Muscle of leg (tissue), 3 donors: ENCODE measurements at regions not wholly inside any gene's neighbourhood (a gene's known extent, or its start where the extent isn't known, plus 50 kb on each side); places are given as distances from the start of the nearest gene placed in this dataset.

ENCODE experiments used
- DNase-seq: peaks from one replicate; pipeline ENCODE4 v3.0.0; 2013
- H3K27ac ChIP-seq: one replicate; pipeline ENCODE4 v1.5.1; 2013; ENCODE audit warnings: mild to moderate bottlenecking, low read length, control low read depth
- H3K27me3 ChIP-seq: one replicate; pipeline ENCODE4 v1.6.1; 2013; ENCODE audit warnings: low read length; ENCODE audit not compliant: control insufficient read depth, insufficient read depth
- H3K36me3 ChIP-seq: one replicate; pipeline ENCODE4 v1.6.1; 2013; ENCODE audit warnings: low read length; ENCODE audit not compliant: control insufficient read depth, insufficient read depth
- H3K4me1 ChIP-seq: one replicate; pipeline ENCODE4 v1.6.1; 2013; ENCODE audit warnings: low read length; ENCODE audit not compliant: control insufficient read depth, insufficient read depth
- H3K4me3 ChIP-seq: one replicate; pipeline ENCODE4 v1.5.1; 2013; ENCODE audit warnings: low read length, control low read depth
- H3K9me3 ChIP-seq: replicated peaks from 2 replicates; pipeline ENCODE4 v1.6.1; 2013; ENCODE audit warnings: low read depth, low read length; ENCODE audit not compliant: control insufficient read depth
- WGBS: methylation state at CpG from one replicate; pipeline ENCODE4 v1.1.5; 2013; ENCODE audit warnings: missing lambda C conversion rate; ENCODE audit not compliant: insufficient coverage; 5-methylcytosine and 5-hydroxymethylcytosine counted together

DNA sequence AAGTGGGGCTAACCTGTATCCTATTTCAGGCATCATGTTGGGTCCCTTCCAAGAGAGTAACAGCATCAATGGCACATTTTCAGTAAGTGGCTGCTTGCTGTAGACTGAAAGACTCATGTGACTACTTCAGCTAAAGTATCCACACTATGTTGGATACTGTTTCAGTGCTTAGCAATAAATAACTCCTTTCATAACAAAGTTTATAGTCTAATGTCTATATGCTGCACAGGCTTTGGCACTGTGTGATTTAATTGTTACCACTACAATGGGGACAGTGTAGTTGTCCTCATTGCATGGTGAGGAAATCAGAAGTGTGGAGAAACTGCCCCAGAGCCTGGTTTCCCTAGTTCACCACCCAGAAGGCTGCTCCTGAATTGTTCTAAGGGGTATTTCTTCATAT, 318.0 kb upstream of the PTCHD4 start:
- Histone ChIP-seq H3K36me3 (no peaks in the 10 kb centered on the region), H3K9me3 (peaks cover 3% of the 10 kb centered on the region)
- no peak for DNase-seq

DNA sequence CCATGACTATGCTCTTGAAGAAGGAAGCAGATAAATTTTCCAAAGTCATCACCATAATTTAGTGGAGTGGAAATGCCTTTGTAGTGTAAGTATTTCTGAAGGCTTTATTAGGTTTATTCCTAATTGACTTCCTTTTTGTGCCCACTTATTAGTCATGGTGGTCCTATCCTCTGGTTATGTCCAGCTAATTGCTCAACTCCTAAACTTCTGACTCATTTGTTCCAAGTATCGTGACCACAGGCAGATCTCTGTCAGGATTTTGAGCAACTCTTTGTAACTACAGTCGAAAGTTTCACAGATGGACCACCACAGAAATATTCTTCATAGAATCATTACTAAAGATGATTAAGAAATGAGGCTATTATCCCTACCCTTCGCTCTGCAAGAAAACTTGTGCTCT, 315.6 kb upstream of the PTCHD4 start:
- Histone ChIP-seq H3K27ac (no peak overlapping the region), H3K36me3 (no peaks in the 10 kb centered on the region), H3K4me3 (no peak overlapping the region), H3K4me1 (no peaks in the 10 kb centered on the region), H3K27me3 (no peaks in the 10 kb centered on the region), H3K9me3 (peaks cover 7% of the 10 kb centered on the region)
- no CpG with 5 or more reads among the region's 3 CpGs for WGBS
- DNase-seq = no peak

More for the DNA sequence above, 318.0 kb upstream of the PTCHD4 start:
- Histone ChIP-seq H3K4me1 (no peaks in the 10 kb centered on the region), H3K27ac (no peak overlapping the region), H3K4me3 (no peak overlapping the region), H3K27me3 (no peaks in the 10 kb centered on the region)

DNA sequence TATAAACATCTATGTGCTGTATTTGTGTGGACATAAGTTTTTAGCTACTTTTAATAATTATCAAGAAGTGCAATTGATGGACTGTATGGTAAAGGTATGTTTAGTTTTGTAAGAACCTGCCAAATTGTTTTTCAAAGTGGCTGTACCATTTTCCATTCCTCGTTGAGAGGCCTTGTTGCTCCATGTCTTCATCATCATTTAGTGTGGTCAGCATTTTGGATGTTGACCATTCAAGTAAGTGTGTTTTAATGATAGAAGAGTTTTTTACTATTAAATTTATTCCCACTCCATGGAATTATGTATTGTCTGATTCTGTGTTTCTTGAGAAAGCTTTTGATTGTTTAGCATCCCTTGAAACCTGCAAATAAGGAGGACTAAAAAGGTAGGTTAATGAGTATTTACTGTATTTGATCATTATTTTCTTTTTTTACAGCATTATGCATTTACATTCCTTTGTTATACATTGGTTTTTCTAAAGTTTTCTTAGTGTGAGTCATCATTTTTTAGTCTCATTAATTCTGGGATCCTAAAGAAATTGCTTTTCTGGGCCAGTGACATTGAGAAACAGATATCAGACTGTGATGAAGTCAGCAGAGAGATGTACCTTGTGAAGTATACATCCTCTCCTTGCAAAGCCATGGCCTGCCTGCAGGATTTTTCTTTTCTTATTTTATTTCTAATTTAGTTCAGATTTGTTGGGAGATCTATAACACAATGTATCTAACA, 312.8 kb upstream of the PTCHD4 start:
- no peaks in the 10 kb centered on the region for H3K27me3 ChIP-seq
- no peak overlapping the region for H3K27ac ChIP-seq
- H3K9me3 ChIP-seq = peaks cover 7% of the 10 kb centered on the region
- WGBS = no CpG with 5 or more reads among the region's 1 CpG
- no peak overlapping the region for H3K4me3 ChIP-seq
- no peaks in the 10 kb centered on the region for H3K36me3 ChIP-seq
- no peak for DNase-seq
- no peaks in the 10 kb centered on the region for H3K4me1 ChIP-seq

DNA sequence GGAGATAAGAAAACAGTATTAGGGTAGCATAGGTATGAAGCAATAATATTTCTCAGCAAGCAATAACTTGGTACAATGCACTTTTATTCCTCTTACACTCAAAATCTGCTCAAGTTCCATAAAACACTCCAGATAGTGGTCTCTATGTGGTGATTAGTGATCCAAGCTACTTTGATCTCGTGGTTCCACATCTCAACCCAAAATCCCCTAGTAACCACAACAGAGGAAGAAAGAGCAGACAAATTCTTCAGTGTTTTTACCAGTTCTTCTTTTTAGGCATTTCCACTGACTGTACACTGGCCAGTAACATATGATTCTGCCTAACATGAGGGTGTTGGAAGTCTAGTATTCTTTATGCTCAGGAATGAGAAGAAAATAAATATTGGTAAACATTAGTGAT, 309.0 kb upstream of the PTCHD4 start:
- no CpG with 5 or more reads among the region's 1 CpG for WGBS

DNA sequence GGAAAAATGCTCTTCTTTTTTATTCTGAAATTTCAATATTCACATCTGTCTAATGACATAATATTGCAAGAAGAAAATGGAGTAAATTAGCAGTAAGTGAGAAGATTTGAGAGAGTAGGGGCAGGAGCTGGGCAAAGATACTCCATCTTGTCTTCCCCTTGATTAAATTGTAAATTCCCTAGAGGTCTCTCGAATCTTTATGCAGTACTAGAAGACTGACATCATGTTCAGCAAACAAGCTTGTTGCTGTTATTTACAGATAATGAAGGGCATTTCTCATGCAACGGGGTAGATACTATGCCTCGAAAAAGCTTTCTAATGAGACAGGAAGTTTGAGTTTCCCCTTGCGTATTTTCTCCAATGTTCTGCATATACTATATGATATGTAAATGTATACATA, 306.9 kb upstream of the PTCHD4 start:
- DNase-seq = no peak
- WGBS = no CpG with 5 or more reads among the region's 4 CpGs
- Histone ChIP-seq H3K36me3 (no peaks in the 10 kb centered on the region), H3K9me3 (peaks cover 4% of the 10 kb centered on the region), H3K4me1 (no peaks in the 10 kb centered on the region), H3K27ac (no peak overlapping the region), H3K27me3 (no peaks in the 10 kb centered on the region), H3K4me3 (no peak overlapping the region)

More for the DNA sequence above, 309.0 kb upstream of the PTCHD4 start:
- H3K4me3 ChIP-seq = no peak overlapping the region
- no peaks in the 10 kb centered on the region for H3K4me1 ChIP-seq
- no peak overlapping the region for H3K27ac ChIP-seq
- peaks cover 7% of the 10 kb centered on the region for H3K9me3 ChIP-seq
- no peak for DNase-seq
- H3K36me3 ChIP-seq = no peaks in the 10 kb centered on the region
- no peaks in the 10 kb centered on the region for H3K27me3 ChIP-seq

DNA sequence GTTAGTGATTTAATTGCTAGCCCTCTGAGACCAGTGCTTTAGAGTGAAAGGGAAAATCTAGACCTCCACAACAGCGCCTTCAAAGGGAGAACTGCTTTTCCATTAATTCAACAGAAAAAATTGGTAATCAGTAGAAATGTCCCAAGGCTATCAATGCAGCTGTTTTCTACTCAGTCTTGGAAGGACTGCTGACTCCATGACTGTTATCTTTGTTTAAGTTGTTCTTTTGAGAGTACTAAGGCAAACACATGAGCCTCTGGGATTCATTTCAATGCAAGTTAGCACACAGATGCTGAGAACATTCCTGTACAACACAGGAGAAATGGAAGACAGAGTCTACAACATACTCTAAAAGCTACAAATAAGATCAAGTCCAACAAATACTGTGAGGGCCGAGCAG, 301.7 kb upstream of the PTCHD4 start:
- no peak overlapping the region for H3K27ac ChIP-seq
- peak; percentile 41 for DNase-seq
- peaks cover 3% of the 10 kb centered on the region for H3K9me3 ChIP-seq
- no peaks in the 10 kb centered on the region for H3K36me3 ChIP-seq
- no peaks in the 10 kb centered on the region for H3K27me3 ChIP-seq
- no peak overlapping the region for H3K4me3 ChIP-seq
- WGBS = no CpG with 5 or more reads among the region's 2 CpGs
- no peaks in the 10 kb centered on the region for H3K4me1 ChIP-seq

DNA sequence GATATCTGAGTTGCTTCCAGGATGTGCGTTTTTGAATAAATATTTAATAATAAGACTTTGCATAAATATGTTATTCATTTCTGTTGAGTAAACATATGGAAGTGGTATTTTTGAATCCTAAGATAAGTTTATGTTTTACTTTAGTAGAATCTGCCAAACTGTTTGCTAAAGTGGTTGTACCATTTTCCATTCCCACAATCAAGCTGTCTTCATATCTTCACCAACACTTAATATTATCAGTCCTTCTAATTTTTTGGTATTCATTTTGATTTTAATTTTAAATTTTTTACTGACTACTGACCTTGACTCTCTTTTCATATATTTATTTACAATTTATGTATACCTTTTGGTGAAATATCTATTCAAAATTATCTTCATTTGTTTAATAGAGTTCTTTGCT, 293.9 kb upstream of the PTCHD4 start:
- WGBS = no CpG with 5 or more reads among the region's 1 CpG
- DNase-seq = no peak
- Histone ChIP-seq H3K36me3 (no peaks in the 10 kb centered on the region), H3K4me3 (no peak overlapping the region), H3K27ac (no peak overlapping the region), H3K9me3 (peaks cover 3% of the 10 kb centered on the region), H3K4me1 (no peaks in the 10 kb centered on the region), H3K27me3 (no peaks in the 10 kb centered on the region)

DNA sequence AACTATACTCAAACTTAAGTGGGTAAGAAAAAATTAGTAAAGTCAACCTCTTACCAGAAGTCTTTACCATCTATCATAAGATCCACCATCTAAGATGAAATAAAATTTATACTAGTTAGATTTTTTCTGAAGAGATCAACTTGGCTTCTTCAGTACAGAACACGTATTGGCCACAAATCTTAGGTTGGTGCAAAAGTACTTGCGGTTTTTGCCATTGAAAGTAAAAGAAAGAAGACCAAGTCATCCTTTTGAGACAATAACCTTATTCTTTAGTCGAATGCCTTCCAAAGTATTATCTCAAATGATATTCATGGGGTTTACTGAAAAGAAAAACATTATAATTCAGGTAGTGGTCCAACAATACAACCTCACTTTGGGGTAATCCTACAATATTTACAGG, 292.6 kb upstream of the PTCHD4 start:
- DNase-seq = no peak

DNA sequence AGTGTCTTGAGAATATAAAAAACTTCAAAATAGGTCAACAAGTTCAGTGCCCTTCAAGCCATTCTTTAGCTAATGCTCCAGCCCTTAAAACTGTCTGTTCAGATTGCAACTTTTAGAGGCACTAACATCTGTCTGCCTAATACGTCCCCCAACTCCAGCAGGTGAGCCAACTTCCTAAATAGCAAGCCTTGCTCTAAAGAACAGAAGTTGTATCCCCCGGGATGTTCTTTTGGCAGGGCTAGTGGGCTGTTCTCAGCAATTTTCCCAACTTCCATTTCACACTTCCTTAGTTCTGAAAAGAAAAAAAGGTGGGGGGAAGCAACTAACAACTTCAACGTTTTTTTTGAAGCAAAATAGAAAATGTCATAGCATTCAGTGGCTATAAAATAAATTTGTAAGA, 290.0 kb upstream of the PTCHD4 start:
- peak; percentile 97 for DNase-seq
- peaks cover 3% of the 10 kb centered on the region for H3K9me3 ChIP-seq
- whole genome bisulfite sequencing = no CpG with 5 or more reads among the region's 3 CpGs

More for the DNA sequence above, 292.6 kb upstream of the PTCHD4 start:
- WGBS = no CpG with 5 or more reads among the region's 3 CpGs
- no peak overlapping the region for H3K4me3 ChIP-seq
- no peak overlapping the region for H3K27ac ChIP-seq
- no peaks in the 10 kb centered on the region for H3K36me3 ChIP-seq
- peaks cover 3% of the 10 kb centered on the region for H3K9me3 ChIP-seq
- H3K4me1 ChIP-seq = no peaks in the 10 kb centered on the region
- H3K27me3 ChIP-seq = no peaks in the 10 kb centered on the region

DNA sequence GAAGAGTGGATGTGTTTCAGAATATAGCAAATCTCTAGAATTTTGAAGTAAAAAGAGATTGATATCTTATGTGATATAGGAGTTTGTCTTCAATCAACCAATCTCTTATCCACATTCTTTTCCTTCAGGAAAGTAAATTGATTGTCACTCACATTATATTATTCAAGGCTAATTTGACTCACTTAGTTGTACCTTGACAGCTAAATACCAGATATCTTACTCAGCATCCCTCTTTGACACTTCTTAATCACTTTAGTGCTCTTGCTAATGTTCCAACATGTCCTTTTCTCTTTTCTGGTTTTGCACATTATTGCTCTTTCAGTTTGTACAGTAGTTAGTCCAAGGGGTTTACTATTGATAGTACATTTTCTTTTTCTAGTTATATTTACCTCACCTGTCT, 286.9 kb upstream of the PTCHD4 start:
- Histone ChIP-seq H3K4me3 (no peak overlapping the region), H3K4me1 (no peaks in the 10 kb centered on the region), H3K27me3 (no peaks in the 10 kb centered on the region), H3K36me3 (no peaks in the 10 kb centered on the region), H3K9me3 (no peaks in the 10 kb centered on the region), H3K27ac (no peak overlapping the region)
- DNase-seq = no peak

More for the DNA sequence above, 290.0 kb upstream of the PTCHD4 start:
- Histone ChIP-seq H3K4me1 (no peaks in the 10 kb centered on the region), H3K27ac (no peak overlapping the region), H3K36me3 (no peaks in the 10 kb centered on the region), H3K27me3 (no peaks in the 10 kb centered on the region), H3K4me3 (no peak overlapping the region)
